ENCODE measurements at regions not wholly inside any gene's neighbourhood (a gene's known extent, or its start where the extent isn't known, plus 50 kb on each side); places are given as distances from the start of the nearest gene placed in this dataset.
A peak's percentile ranks its signal among the peaks of the same experiment; 100 is the strongest.
"Not testable (repeated sequence)": the region's sequence is repeated elsewhere in the genome, so short reads cannot be mapped to it uniquely, and the experiment has no call there.

- DNase-seq (ENCODE audit: low read depth in 4 of 4, low spot score in 2 of 4) = no peak
Observed at GRCh38 chr20:26135325-26136110, 438.9 kb upstream of the ZNF337 start.

GRCh38 chr20:26134606-26135005 lies 438.0 kb upstream of the ZNF337 start:
- no peak for DNase-seq (ENCODE audit: low read depth in 4 of 4, low spot score in 2 of 4)

GRCh38 chr20:26133794-26134193 lies 437.1 kb upstream of the ZNF337 start:
- DNase-seq (ENCODE audit: low read depth in 4 of 4, low spot score in 2 of 4) = not testable (repeated sequence)

DNA sequence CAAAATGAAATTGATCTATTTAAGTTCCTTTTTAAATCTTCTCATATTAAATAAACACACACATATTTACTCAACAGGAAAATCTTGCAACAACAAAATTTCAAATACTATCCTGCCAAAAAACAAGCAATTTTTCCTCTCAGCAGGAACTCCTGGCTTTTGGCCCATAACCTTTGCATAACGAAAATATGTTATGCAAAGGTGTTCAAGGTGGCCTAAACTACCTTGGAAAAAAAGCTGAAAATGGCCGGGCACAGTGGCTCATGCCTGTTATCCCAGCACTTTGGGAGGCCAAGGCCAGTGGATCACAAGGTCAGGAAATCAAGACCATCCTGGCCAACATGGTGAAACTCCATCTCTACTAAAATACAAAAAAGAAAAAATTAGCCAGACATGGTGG lies 424.3 kb upstream of the ZNF337 start:
- DNase-seq (ENCODE audit: low read depth in 4 of 4, low spot score in 2 of 4) = not testable (repeated sequence)

GRCh38 chr20:26094498-26094897 lies 397.8 kb upstream of the ZNF337 start:
- DNase-seq (ENCODE audit: low read depth in 4 of 4, low spot score in 2 of 4) = not testable (repeated sequence)

DNA sequence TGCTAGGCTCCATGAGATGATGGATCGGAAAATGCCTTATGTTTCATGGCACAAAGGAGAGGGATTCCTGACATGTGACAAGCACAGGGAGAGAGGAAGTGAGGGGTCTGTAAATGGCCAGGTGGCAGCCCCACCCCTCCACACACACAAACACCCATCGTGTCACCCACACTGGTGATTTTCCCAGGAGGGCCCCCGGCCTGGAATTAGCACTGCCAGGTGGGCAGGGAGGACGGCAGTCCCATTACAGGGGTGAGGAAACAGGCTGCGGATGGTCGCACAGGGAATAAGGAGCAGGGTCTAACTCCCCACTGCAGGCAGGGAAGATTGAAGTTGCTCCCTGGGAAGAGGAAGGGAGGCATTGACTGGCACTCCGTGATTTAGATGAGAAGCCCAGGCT lies 395.3 kb upstream of the ZNF337 start:
- DNase-seq (ENCODE audit: low read depth in 4 of 4, low spot score in 2 of 4) = not testable (repeated sequence)

- not testable (repeated sequence) for DNase-seq (ENCODE audit: low read depth in 4 of 4, low spot score in 2 of 4)
Observed at GRCh38 chr20:26086195-26086594, 389.5 kb upstream of the ZNF337 start.

DNA sequence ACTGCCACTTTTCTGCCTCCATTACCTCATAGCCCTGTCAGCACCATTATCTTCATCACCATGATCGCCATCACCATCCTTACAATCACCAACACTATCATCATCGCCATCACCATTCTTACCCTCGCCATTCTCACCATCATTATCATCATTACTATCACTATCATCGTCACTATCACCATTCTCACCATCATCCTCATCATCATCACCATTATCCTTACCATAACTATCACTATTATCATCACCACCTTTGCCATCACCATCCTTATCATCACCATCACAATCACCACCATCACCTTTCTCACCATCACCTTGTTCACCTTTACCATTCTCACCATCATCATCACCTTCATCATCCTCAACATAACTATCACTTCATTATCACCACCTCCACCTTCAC lies 377.3 kb upstream of the ZNF337 start:
- not testable (repeated sequence) for DNase-seq (ENCODE audit: low read depth in 4 of 4, low spot score in 2 of 4)

DNA sequence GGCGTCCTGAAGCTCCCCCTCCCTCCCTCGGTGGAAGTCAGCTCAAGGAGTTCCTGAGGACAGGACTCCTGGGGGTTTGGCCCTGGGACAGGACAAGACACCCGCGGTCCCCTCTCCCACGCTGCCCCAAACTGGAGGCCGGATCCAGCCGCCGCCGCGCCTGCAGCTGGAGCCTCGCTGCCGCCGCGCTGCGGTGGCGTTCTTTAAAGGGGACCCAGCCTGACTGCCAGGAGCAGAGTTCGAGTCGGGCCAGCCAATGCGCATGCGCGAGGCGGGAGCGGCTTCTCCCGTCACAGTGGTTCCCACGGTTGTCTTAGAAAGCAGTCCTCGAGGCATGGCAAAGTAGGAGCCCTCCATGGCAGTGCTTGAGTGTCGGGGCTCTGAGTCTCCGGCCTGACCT lies 362.7 kb upstream of the ZNF337 start:
- not testable (repeated sequence) for DNase-seq (ENCODE audit: low read depth in 4 of 4, low spot score in 2 of 4)

GRCh38 chr20:26058446-26058845 lies 361.8 kb upstream of the ZNF337 start:
- not testable (repeated sequence) for DNase-seq (ENCODE audit: low read depth in 4 of 4, low spot score in 2 of 4)

GRCh38 chr20:26057135-26057752 lies 360.6 kb upstream of the ZNF337 start:
- not testable (repeated sequence) for DNase-seq (ENCODE audit: low read depth in 4 of 4, low spot score in 2 of 4)

DNA sequence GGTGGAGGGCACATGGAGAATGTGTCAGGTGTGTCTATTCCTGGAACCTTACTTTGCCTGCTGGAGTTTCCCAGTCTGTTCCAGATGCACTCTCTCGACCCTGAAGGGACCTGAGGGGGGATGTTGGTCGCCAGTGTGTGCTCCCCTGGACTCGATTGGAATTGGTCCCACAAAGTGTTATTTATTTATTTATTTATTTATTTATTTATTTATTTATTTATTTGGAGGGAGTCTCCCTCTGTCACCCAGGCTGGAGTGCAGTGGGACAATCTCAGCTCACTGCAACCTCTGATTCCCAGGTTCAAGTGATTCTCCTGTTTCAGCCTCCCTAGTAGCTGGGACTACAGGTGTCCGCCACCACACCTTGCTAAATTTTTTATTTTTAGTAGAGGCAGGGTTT lies 329.1 kb upstream of the ZNF337 start:
- DNase-seq (ENCODE audit: low read depth in 4 of 4, low spot score in 2 of 4) = not testable (repeated sequence)

GRCh38 chr20:26010942-26011276 lies 314.3 kb upstream of the ZNF337 start:
- not testable (repeated sequence) for DNase-seq (ENCODE audit: low read depth in 4 of 4, low spot score in 2 of 4)

DNA sequence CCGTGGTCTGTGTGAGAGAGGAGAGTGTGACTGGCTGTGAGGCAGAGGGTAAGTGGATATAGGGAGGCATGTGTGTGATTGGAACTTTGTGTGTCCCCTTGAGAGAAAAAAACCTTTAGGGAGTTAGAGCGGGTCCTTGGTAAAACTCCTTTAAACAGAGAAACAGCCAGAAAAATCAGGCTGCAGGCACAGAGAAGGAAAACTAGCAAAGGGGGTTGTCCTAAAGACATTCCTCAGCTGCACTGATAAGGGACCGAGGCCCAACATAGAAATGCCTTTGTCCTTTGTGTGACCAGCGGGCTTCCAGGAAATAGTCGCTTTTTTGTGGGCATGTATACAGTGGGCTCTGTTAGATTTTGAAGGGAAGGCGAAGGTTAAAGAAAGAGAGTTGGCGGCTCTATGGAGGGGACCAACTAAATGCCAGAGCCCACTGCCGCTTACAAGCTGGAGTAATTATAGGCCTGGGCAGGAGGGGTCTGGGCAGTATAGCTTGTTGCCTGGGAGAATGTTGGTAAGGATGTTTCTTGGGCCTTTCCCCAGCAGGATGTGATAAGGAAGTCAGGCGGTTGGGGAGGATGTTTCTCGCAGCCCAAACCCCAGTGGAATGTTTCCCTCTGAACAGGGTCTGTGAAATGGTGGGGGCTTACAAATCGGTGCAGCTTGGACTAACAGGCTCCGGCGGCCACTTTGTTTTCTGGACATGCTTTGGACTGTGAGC lies 313.7 kb upstream of the ZNF337 start:
- DNase-seq (ENCODE audit: low read depth in 4 of 4, low spot score in 2 of 4) = peak; percentile 24 to 77 (median 34)

DNA sequence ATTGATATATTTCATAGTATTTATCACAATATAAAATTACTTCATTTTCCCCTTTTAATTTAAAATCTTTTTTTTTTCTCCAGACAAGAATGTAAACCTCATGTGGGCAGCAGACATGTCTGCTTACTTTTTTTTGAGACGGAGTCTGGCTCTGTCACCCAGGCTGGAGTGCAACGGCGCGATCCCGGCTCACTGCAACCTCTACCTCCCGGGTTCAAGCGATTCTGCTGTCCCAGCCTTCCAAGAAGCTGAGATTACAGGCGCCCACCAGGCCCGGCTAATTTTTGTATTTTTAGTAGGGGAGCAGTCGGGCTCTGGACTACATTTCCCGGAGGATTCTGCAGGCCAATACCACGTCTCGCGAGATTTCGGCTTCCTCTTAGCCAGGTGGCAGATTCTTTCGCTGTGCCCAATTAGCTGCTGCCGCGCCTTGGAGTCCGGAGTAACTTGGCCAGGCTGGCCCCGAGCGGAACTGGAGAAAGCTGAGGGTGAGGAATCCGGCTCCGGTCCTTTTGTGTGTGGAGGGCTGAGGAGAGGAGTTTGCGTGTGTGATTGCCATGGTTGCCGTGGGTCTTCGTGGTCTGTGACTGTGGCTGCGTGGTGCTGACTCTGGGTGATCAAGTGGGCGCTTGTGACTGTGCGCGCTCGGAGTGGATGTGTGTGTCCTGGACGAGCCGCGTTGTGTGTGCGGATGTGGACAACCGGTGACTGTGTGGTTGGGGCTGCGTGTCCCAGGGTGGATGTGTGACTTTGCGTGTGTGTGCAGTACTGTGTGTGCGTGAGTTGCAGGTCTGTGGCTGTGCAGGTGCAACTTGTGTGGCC lies 313.0 kb upstream of the ZNF337 start:
- peak; percentile 81 to 89 (median 86) for DNase-seq (ENCODE audit: low read depth in 4 of 4, low spot score in 2 of 4)

- DNase-seq (ENCODE audit: low read depth in 4 of 4, low spot score in 2 of 4) = not testable (repeated sequence)
Observed at GRCh38 chr20:26008026-26008425, 311.4 kb upstream of the ZNF337 start.

DNA sequence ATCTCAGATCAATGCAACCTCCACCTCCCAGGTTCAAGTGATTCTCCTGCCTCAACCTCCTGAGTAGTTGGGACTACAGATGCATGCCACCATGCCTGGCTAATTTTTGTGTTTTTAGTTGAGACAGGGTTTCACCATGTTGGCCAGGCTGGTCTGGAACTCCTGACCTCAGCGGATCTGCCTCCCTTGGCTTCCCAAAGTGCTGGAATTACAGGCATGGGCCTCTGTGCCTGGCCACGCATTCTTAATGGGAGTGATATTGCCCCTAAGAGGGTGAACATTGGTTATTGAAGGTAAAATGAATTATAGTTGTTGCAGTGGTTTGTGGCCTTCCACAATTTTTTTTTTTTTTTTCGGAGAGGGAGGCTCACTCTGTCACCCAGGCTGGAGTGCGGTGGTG lies 309.5 kb upstream of the ZNF337 start:
- not testable (repeated sequence) for DNase-seq (ENCODE audit: low read depth in 4 of 4, low spot score in 2 of 4)

- not testable (repeated sequence) for DNase-seq (ENCODE audit: low read depth in 4 of 4, low spot score in 2 of 4)
Observed at GRCh38 chr20:26003959-26004358, 307.3 kb upstream of the ZNF337 start.

DNA sequence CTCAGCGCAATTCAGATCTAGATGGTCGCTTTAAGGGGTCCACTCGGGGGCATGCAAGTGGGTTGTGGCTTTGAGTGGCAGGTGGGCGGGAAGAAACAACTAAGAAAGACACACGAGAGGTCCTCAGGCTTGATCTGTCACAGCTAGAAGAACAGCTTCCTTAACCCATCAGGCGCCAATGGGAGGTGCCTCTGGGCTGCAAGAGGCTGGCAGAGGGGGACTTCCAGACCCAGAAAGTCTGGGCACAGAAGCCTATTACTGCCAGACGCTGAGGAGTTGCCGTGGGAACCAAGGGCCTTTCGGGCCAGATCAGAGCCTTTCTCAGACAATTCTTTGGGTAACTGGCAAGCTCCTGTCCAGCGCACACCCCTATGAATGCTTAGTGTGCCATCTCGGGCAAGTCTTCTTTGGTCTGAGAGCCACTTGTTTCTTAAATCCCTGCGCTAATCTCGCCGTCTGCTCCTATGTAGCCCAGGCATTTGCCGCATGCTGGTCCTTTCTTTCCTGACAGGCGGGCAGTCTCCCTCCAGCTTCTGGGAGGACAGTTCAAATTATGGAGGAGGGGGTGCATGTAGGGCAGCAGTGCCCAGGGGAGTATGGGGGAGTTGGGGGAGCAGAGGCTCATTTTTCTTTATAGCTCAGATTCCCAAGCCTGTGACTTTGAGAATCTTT lies 300.9 kb upstream of the ZNF337 start:
- DNase-seq (ENCODE audit: low read depth in 4 of 4, low spot score in 2 of 4) = not testable (repeated sequence)

GRCh38 chr20:25992146-25992545 lies 295.5 kb upstream of the ZNF337 start:
- no peak for DNase-seq (ENCODE audit: low read depth in 4 of 4, low spot score in 2 of 4)

Data from left renal cortex interstitium (tissue), 4 donors.